HG03342 (cell line): ENCODE measurements at regions not wholly inside any gene's neighbourhood (a gene's known extent, or its start where the extent isn't known, plus 50 kb on each side); places are given as distances from the start of the nearest gene placed in this dataset.

Experiments used
- ATAC-seq: cut with Tn5 transposase; IDR thresholded peaks from one replicate; pipeline ENCODE4 v1.9.1; 2021; ENCODE audit warnings: mild to moderate bottlenecking, moderate library complexity; ENCODE audit not compliant: unreplicated experiment

GRCh38 chr2:137729305-137729704 lies 235.0 kb upstream of the HNMT start:
- ATAC-seq: no peak

DNA sequence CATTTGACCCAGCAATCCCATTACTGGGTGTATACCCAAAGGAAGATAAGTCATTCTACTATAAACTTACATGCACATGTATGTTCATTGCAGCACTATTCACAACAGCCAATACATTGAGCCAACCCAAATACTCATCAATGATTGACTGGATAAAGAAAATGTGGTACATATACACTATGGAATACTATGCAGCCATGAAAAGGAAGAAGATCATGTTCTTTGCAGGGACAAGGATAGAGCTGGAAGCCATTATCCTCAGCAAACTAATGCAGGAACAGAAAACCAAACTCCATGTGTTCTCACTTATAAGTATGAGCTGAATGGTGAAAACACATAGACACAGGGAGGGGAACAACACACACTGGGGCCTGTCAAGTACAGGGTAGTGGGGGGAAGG lies 226.7 kb upstream of the HNMT start:
- no peak for ATAC-seq

DNA sequence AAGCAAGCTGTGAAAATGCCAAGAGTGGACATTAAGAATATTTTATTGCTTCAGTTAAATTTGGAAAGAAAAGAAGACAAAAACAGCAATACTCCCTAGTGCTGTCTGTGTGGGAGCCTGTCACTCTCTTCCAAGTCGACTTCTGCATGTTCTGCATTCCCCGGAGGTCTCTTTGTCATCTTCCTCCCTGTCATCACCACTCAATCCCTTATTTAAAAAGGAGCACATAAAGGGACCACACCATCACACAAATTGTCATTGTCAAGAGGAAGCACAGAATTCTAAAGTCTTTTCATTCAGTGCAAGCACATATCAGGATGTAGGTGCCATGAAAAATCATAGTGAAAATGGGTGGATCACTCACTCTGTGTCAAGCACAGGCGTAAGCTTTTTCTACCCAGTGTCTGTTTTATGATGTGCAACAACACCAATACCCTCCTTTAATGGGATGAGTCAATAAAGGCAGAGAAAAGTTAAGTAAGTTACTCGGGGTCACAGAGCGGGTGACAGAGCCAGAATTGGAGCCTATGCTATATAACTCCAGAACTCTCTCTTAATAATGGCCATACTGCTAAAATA lies 222.4 kb upstream of the HNMT start:
- no peak for ATAC-seq

DNA sequence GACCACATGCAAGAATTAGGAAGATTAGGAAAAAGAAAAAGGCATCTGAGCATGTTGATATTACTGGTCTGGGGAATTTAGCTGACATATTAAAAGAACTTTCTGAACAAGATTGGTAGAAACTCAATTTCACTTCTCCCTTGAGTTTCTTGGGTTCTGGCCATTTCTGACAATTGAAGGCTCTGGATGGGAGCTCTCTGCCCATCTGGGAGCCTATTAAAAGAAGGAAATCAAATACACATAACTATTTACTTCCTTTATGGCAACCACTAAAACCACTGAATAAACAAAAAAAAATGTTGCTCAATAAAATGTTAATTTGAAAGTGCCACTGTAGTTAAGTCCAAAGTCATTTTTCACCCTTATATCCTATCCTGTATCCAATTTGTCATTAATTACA lies 216.8 kb upstream of the HNMT start:
- ATAC-seq: no peak

GRCh38 chr2:137748533-137748932 lies 215.7 kb upstream of the HNMT start:
- no peak for ATAC-seq

DNA sequence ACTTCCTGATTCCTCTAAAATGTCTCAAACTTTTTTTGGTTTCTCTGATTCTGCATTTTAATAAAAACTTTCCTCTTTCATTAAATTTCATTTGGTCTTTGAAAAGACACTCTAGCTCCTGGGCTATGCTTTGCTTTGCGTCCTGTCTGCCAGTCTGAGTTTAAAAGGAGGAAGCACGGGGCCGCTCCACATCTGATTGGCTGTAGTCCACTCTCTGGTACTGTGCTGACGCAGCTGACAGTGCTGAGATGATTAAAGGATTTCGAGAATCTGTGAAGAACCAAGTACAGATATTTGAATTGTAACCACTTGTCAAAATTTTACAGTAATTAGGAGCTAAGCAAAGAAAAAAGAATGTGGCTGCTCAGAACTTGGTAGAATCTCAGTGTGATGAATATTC lies 199.6 kb upstream of the HNMT start:
- no peak for ATAC-seq

DNA sequence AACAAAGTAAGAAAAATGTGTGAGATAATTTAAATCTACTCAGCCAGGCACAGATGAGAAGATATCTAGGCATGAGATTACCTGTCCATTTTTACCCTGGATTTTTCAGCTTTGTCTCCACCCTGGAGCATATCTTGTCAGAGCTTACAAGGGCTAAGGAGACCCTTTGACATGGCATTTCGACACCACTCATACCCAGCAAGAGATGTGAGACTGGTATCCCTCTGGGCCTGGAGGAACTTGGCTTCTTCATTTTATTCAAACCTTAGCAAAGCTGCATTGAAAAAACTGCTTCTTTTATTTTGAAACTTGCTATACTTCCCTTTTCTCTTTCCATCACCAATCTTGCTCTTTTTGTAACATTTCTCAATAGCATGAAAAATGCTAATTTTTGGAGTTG lies 194.9 kb upstream of the HNMT start:
- no peak for ATAC-seq

DNA sequence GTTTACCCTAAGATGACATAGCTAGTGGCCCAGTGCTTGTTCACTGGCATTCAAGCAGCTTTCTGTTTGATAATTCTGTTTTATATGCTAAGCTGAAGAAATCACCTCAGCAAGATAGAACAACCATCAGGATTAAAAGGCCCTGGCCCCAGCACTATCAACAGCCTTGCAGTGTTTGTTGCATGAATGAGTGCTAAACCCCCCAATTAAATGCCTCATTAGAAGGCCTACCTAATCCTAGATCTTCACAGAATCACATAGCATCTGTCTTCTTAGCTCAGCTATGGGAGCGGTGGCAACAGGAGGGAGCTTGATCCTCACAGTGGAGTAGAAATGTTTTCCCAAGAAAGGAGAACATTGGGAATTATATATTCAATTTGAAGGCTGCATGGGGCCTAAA lies 194.1 kb upstream of the HNMT start:
- ATAC-seq: no peak

- no peak for ATAC-seq
These were observed 193.2 kb upstream of the HNMT start for GRCh38 chr2:137771064-137771463.

DNA sequence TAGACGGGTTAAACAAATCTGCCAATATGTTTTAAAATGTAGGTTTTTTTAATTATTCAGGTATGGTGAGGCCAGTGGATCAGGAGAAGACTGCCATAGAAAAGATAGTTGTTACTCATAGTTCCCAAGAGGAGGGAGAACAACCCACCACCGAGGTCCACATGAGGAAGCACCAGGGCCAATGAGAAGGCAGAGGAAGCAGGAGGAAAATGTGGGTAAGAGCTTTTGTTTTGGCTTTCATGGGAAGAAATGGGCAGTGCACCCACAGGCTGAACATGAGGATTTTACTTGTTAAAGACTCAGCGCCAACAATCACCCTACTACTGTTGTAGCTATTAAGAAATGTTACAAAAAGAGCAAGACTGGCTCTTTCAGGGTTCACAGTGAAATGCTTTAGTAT lies 191.8 kb upstream of the HNMT start:
- no peak for ATAC-seq

DNA sequence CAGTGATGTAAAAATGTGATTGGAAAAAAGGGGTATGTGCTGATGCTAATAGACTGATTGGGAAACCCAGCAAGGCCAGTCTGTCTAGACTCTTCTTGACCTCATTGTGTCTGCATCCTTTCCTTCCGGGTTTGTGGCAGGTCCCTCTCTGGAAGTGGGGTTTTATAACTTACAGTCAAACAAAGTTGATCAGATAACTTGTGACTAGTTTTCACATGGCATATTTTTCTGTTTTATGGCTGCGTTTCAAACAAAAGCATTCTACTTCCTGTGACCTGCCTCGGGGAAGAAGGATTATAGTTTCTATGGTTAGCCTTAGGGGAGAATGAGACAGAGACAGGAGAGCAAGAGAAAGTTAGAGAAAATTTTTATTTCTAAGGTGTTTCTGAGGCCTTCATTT lies 188.7 kb upstream of the HNMT start:
- ATAC-seq: no peak

GRCh38 chr2:137776697-137777096 lies 187.6 kb upstream of the HNMT start:
- no peak for ATAC-seq

DNA sequence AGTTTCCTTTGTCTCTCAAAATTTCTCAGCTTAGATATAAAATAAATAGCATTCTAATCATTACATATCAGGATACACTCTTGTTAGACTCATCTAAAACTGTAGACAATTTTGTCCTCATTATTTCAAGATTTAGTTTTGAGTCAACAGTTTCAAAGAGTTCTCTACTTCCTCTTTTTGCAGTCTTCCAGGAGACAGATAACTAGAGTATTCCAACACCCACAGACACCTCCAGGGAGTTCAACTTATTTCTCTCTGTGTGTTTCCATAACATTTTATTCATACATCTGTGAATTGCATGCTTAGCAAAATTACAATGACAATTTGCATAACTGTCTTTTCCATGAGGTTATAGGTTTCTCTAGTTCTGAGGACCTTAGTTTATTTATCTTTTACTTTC lies 166.6 kb upstream of the HNMT start:
- peak; percentile 77 for ATAC-seq

DNA sequence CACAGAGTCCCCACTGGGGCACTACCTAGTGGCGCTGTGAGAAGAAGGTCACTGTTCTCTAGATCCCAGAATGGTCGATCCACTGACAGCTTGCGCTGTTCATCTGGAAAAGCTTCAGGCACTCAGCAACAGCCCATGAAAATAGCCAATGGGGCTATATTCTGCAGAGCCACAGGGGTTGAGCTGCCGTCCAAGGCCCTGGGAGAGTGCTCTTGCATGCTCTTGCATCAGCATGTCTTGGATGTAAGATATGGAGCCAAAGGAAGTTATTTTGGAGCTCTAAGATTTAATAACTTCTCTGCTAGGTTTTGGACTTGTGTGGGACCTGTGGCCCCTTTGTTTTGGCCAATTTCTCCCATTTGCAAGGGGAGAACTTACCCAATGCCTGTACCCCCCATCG lies 164.7 kb upstream of the HNMT start:
- ATAC-seq: no peak

GRCh38 chr2:137800386-137800785 lies 163.9 kb upstream of the HNMT start:
- ATAC-seq: no peak

DNA sequence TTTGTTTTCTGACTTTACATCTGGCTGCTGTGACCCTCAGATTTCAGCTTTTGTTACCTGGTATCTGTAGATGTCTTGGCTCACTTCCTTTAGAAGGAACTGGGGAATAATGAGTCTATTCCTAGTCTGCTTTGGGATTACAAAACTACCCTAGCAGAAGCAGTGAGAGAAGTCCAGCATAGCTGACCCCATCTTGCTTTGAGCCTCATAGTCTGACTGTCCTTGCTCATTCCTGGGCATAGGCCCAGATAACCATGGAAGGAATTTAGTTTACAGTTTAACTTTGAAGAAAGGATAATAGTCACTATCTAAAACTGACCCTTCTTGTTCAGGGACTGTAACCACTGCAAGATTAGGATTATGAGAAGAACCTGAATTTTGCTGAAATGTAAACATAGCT lies 163.0 kb upstream of the HNMT start:
- no peak for ATAC-seq

- ATAC-seq: no peak
These were observed 162.2 kb upstream of the HNMT start for GRCh38 chr2:137802038-137802437.

DNA sequence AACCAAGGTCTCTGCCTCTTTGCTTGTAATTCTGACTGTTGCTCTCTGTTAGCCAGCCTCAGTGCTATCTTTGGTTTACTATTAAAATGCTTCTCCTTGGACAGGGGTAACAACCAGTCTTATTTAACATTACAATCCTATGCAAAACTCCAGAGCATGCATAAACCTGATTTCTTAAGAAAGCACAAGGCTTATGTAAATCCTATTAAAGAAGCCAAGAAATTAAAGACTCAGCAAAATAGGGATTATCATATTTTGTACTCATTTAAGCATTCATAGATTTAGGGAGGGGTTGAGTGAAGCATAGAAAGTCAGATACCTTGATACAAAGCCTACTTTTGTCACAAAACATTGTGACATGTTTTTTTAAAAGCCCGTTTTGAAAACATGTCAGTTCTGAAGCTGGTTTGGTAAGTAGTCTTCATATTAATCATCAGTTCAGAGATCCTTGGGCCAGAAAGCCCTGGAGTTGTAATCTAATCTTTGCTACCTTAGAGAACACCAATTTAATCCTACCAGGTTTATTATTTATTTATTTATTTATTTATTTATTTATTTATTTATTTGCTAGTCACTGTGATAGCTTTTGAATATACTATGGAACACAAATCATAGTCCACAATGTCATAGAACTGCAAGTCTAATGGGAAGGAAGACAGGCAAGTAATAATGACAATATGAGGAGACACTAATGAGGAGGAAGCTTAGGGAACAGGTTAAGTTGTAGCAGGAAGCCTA lies 158.0 kb upstream of the HNMT start:
- no peak for ATAC-seq

DNA sequence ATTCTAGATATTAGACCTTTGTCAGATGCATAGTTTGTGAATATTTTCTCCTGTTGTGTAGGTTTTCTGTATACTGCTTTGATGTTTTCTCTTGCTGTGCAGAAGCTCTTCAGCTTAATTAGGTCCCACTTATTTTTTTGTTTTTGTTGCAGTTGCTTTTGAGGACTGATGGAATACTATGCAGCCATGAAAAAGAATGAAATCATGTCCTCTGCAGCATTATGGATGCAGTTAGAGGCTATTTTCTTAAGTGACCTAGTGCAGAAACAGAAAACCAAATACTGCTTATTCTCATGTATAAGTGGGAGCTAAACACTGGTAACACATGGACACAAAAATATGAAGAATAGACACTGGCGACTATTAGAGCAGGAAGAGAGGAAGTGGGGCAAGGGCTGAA lies 155.0 kb upstream of the HNMT start:
- ATAC-seq: no peak

DNA sequence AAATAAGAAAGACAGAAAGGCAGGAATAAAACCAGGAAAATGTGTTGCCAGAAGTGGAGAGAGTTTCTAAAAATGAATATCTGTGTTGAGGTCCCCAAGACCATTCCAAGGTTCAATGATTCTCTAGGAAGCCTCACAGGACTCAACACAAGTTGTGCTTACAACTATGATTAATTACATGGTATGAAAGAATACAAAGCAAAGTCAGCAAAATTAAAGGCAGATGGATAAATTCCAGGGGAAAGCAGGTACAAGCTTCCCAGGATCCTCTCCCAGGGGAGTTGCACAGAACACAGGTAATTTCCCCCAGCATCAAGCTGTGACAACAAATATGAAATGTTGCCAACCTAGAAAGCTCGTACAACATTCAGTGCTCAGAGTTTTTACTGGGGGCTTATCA lies 154.4 kb upstream of the HNMT start:
- ATAC-seq: no peak

DNA sequence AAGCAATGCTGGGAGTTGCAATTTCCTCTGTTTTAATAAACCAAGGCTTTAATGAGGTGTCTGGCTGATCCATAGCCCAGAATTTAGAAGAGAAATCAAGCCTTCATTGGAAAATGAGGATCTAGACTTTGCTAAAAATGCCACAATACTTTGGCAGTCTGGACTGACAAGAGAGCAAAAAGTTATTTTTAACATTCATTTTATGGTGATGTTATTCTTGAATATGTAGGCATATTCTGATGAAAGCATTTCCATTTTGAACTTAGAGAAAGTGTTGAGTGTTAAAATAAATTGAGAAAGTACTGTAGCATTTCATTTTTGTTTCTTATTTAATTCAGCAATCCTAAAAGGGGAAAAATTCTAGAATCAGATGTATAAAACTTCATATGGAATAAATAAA lies 151.8 kb upstream of the HNMT start:
- no peak for ATAC-seq

- ATAC-seq: no peak
These were observed 151.1 kb upstream of the HNMT start for GRCh38 chr2:137813176-137813575.

DNA sequence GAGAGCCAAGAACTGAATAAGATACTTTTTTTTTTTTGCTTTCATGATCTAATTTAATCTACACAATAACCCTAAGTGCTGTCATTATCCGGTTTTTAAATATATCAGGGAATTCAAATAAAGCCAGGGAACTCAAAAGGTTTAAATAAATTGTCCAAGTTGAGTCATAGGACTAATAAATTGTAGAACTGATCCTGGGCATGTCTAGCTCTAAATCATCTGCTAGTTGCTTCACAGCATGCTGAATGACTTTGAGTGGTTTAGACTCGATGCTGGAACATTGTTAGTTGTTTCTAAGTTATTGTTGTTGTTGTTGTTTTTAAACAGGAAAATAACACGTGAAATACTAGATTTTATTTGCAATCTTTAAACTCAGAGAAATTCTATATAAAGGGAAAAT lies 147.2 kb upstream of the HNMT start:
- ATAC-seq: no peak
